Hippocampal formation (tissue), 2 donors: ENCODE measurements at regions not wholly inside any gene's neighbourhood (a gene's known extent, or its start where the extent isn't known, plus 50 kb on each side); places are given as distances from the start of the nearest gene placed in this dataset.
"Not testable (repeated sequence)": the region's sequence is repeated elsewhere in the genome, so short reads cannot be mapped to it uniquely, and the experiment has no call there.

ENCODE experiments used
- DNase-seq, 2 donors: peaks; one replicate each; lab custom pipeline; 2025; lab: John Stamatoyannopoulos, UW

- DNase-seq = not testable (repeated sequence)
Measured at GRCh38 chr11:135011313-135011712, 599.3 kb upstream of the B3GAT1 start.

DNA sequence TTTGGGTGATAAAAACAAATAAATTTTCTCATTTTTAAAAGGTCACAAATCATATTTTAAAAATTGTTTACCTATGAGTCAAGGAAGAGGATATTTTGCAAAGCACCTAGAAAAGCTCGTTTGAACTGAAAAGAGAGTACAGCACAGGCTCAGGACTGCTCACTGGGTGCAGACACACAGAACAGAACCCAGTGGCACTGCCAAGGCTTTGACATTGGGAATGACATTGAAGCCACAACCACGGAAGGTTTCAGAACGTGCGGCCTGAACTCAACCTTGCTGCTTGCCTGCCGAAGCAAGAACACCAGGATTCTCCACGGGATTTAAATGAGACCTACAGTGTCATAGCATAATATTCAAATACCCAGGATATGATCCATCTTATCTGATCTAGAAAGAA is 597.1 kb upstream of the B3GAT1 start:
- DNase-seq = no peak

- DNase-seq = no peak
Measured at GRCh38 chr11:135008412-135008811, 596.4 kb upstream of the B3GAT1 start.

GRCh38 chr11:135008001-135008405 is 596.0 kb upstream of the B3GAT1 start:
- peak in 1 of 2 donors; percentile 35 for DNase-seq

DNA sequence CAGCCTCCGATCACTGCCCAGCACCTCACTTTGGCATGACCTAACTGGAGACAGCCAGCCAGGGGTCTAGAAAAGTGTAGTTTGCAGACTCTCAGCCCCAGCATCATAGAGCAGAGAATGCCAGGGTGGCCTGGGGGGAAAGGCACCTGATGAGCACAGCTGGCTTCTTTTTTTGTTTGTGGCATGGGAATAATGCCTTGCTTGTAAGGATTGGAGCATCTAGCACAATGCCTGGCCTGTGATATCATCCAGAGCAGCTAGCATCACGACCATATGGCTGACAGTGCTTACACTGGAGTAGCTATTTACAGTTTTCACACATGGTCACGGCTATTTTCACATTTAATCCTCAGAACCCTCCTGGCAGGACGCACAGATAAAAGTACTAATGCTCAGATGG is 594.8 kb upstream of the B3GAT1 start:
- peak; percentile 61 to 64 for DNase-seq

DNA sequence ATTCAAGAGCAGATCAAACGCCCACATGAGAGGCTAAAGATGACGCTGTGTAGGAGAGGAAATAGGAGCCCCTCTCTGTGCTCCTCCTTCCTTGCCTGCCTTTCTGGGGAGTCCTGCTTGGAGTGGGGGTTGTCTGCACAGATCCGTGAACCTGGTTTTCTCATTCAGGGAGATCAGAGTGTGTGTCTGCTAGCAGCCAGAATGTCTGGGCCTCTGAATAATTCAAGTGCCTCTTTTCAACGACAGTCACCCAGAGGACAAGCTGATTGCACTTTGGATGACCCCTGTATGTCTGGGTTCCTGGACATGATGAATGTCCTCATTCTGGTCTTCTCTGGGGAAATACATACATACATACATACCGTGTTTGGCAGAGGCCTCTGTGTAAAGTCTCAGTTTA is 592.5 kb upstream of the B3GAT1 start:
- DNase-seq = no peak

GRCh38 chr11:135002236-135002635 is 590.2 kb upstream of the B3GAT1 start:
- no peak for DNase-seq

- DNase-seq = no peak
Measured at GRCh38 chr11:135001581-135001980, 589.5 kb upstream of the B3GAT1 start.

GRCh38 chr11:135001065-135001464 is 589.0 kb upstream of the B3GAT1 start:
- not testable (repeated sequence) for DNase-seq

GRCh38 chr11:134999590-134999989 is 587.5 kb upstream of the B3GAT1 start:
- DNase-seq = no peak

GRCh38 chr11:134997652-134998320 is 585.7 kb upstream of the B3GAT1 start:
- no peak for DNase-seq

- no peak for DNase-seq
Measured at GRCh38 chr11:134995741-134996140, 583.7 kb upstream of the B3GAT1 start.

DNA sequence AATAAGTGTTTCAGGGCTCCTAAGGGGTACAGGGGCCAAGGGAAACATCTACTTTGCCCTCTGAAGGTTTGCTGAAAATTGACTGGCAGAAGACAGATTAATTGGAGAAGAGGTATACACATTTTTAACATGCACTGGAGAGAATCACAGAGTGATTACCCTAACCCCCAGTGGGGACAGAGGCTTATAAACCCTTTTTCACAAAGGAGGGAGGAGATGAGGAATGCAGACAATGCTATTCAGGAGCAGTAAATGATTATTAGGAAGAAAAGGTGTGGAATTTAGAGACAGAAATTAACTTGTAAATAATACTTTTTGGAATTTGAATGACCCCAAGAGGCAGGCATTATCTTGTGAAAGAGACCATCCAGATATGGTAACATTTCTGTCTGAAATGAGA is 582.4 kb upstream of the B3GAT1 start:
- DNase-seq = no peak

DNA sequence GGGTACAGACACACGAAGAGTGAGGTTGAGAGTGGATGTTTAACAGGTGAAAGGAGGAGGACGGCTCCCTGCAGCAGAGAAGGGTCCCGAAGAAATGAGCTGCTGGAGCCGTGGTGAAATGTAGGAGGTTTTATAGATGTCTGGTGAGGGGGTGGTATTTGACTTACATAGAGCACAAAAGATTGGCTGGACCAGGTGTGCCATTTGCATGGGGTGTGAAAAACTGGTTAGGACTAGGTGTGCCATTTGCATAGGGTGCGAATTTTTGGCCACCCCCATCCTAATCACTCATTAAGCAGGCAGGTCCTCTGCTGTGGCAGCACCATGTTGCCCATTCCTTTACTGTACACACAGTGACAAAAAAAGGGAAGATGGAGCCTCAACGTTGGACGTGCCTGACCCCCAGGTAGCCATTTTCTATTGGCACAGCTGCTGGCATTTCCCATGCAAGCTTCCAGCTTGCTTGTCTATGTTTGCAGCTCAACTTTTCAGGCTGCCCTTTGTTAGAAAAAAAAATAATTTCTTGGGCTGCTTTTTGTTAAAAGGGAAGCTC is 581.7 kb upstream of the B3GAT1 start:
- no peak for DNase-seq

DNA sequence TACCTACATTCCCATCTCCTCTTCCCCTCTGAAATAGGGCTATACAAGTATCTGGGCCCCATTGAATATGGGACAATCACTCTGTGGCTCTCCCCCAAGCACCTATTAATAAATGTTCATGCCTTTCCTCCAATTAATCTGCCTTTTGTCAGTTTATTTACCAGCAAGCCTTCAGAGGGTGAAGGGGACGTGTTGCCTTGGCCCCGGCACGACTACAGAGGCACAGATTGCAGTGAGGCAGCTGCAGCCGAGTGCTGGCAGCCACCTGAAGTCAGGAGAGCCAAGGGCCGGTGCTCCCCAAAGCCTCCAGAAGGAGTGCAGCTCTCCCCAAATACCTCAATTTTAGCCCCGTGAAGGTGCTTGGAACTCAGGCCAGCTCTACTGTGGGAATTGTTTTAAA is 580.9 kb upstream of the B3GAT1 start:
- no peak for DNase-seq

GRCh38 chr11:134988495-134988894 is 576.5 kb upstream of the B3GAT1 start:
- peak in 1 of 2 donors; percentile 38 for DNase-seq

DNA sequence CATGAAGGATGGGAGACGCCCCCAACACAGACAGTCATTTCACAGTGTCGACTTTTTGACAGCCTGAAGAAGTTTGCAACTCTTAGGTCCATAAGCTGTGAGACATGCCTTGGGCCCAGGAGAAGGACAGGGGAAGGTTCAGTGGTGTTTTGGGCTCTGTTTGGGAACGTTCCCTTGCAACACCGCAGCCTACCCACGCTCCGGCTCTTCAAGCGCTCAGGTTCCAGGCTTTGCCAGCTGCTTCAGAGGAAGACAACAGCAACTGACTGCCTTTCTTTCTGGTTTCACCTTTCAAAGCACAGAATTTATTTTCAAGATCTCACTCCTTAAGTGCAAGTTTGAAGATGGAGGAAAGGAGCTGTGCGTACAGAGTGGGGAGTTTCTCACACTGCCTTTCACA is 575.8 kb upstream of the B3GAT1 start:
- no peak for DNase-seq

GRCh38 chr11:134987223-134987768 is 575.3 kb upstream of the B3GAT1 start:
- no peak for DNase-seq

GRCh38 chr11:134984421-134984820 is 572.4 kb upstream of the B3GAT1 start:
- no peak for DNase-seq

GRCh38 chr11:134982432-134982831 is 570.4 kb upstream of the B3GAT1 start:
- DNase-seq = not testable (repeated sequence)

- DNase-seq = no peak
Measured at GRCh38 chr11:134981835-134982234, 569.8 kb upstream of the B3GAT1 start.

DNA sequence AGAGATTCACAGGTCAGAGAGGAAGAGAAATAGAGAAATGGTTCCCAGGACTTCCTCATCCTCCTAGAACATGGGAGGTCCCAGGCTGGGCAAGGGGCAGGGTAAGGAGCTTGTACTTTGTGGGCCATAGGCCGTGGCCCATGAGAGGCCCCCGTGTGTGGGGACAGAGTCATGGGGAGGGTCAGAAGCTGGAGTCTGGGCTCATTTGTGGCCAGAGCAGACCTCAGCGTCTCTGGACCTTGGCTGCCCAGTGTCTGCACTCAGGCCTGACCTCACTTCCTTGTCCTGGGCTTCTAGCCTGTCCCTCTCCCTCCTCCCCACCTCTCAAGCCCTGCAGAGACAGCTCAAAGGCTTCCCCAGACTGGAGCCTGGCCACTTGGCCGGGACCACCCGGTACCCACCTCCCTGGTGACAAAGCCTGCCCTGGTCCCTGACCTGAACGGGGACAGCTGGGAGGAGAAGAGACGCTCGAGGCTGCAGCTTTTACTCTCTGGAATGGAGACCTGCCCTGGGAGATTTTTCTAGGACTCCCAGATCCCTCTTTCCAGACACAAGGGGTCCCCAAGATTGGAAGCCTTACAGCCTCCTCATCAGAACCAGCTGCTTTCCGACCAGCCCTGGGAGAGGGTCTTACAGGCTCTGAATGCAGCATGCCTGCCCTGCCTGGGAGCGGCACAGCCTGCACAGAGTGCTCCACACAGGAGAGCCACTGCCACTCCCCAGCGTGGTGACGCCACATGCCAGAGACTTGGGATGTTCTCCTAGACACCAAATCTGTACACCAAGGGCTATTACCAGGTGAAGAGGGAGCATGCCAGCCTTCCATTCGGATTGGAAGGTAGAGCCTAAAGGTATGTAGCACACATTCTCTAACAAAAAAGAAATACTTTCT is 569.0 kb upstream of the B3GAT1 start:
- no peak for DNase-seq

- not testable (repeated sequence) for DNase-seq
Measured at GRCh38 chr11:134979089-134979457, 567.0 kb upstream of the B3GAT1 start.
